Activated CD4-positive, CD25-positive, alpha-beta regulatory T cell treated with anti-CD3 and anti-CD28 coated beads, Interleukin-2, amount 50 U/mL, for 24 hours (primary cell): ENCODE measurements at regions not wholly inside any gene's neighbourhood (a gene's known extent, or its start where the extent isn't known, plus 50 kb on each side); places are given as distances from the start of the nearest gene placed in this dataset.
"Not testable (repeated sequence)": the region's sequence is repeated elsewhere in the genome, so short reads cannot be mapped to it uniquely, and the experiment has no call there.

Source experiments
- ATAC-seq, 2 donors: fragments of 150-1000 bp; cut with Tn5 transposase; one replicate each; pipeline ENCODE4 v1.10.0; 2021; ENCODE audit warnings: mild to moderate bottlenecking in 1 of 2, moderate library complexity in 1 of 2

DNA sequence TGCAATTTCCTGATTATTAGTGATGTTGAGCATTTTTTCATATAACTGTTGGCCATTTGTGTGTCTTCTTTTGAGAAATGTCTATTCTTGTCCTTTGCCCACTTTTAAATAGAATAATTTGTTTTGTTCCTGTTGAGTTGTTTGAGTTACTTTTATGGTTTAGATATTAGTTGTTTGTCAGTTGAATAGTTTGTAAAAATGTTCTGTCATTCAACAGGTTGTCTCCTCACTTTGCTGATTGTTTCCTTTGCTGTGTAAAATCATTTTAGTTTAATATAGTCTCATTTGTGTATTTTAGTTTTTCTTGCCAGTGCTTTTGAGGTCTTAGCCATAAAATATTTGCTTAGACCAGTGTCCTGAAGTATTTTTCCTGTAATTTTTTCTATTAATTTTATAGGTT lies 181.8 kb upstream of the GLRA2 start:
- no peak for ATAC-seq

DNA sequence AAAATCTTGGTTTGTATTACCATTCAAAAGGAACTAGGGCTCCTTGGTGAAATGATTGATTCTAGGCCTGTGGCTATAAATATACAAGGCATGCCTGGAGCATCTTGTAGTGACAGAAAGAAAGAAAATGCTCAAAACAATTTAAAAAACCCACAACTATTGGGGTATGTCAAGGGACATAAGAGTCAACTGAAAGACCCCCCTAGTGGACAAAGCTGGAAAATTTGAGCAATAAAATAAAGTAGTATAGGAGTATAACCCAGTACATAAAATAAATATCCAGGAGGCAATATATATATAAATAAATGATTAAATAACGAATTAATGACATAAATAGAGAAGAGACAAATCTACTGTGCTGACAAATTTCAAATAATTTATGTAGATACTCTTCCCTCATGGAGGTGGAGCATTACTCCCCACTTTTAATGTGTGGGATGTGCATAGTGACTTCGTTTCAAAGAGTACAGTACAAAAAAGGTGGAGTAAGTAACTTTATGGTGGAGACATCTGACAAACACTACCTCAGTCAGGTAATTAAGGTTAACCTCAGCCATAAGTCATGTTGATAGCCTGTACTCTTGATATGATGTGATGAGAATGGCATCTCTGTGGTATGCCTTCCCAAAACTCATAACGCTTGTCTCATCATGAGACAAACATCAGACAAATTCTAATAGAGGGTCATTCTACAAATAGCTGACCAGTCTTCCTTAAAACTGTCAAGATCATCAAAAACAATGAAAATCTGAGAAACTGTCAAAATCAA lies 185.0 kb upstream of the GLRA2 start:
- ATAC-seq = no peak

DNA sequence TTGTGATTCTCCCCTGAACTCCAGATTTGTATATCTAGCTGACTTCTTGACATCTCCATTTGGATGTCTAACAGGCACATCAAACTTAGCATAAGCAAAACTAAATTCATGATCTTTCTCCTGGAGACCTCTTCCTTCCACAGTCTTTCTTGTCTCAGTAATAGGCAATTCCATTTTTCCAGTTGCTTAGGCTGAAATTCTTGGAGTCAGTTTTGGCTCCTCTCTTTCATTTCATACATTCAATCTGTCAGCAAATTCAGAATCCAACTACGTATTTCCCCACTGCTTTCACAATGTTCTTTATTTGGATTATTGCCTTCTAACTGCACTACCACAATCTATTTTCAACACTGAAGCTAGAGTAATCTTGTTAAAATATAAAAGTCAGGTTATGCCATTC lies 219.9 kb upstream of the GLRA2 start:
- no peak for ATAC-seq

DNA sequence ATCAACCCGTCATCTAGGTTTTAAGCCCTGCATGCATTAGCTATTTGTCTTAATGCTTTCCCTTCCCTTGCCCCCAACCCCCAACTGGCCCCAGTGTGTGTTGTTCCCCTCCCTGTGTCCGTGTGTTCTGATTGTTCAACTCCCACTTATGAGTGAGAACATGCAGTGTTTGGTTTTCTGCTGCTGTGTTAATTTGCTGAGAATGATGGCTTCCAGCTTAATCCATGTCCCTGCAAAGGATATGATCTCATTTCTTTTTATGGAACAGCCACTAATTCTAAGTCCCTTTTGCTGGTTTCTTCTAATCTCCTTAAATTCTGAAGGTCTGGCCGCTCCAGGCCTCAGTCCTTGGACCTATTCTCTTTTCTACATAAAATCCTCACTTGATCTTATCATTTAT lies 220.4 kb upstream of the GLRA2 start:
- not testable (repeated sequence) for ATAC-seq

DNA sequence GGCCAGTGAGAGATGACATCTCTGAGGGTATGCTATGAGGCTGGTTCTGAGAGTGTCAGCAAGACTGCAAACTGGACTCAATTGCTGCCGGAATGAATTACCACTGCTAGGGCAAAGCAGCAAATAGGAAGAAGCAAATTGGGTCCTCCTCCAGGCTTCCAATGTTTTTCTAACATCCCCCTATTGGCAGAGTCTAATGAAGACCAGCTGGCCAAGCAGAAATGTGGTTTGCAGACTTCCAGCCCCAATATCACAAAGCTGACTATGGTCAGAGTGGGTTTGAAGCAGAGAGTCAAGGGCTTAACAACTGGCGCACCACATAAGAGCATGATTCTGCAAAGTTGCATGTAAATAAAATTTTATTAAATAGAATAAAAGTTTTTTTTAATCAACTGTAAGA lies 225.4 kb upstream of the GLRA2 start:
- ATAC-seq = no peak

DNA sequence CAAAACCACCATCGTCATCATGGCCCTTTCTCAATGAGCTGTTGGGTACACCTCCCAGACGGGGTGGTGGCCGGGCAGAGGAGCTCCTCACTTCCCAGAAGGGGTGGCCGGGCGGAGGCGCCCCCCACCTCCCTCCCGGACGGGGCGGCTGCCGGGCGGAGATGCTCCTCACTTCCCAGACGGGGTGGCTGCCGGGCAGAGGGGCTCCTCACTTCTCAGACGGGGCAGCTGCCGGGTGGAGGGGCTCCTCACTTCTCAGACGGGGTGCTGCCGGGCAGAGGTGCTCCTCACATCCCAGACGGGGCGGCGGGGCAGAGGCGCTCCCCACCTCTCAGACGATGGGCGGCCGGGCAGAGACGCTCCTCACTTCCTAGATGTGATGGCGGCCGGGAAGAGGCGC lies 226.8 kb upstream of the GLRA2 start:
- ATAC-seq = not testable (repeated sequence)

DNA sequence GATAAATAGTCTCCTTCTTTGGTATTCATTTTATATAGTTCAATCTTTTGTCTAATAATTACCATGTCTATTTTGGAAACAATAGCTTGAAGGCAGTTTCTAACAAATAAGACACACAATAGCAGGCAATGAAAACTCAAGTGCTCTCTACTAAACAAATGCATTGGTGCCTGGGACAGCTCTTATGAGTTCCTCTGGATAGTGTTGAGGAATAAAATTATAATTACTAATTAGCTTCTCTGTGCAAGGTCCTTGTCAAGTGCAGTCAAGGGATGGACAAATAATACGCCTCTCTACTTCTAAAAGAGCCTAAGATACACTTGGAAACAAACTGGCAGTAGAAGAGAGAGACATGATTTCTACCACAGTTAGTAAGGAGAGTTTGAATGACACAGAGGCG lies 229.0 kb upstream of the GLRA2 start:
- ATAC-seq = no peak

DNA sequence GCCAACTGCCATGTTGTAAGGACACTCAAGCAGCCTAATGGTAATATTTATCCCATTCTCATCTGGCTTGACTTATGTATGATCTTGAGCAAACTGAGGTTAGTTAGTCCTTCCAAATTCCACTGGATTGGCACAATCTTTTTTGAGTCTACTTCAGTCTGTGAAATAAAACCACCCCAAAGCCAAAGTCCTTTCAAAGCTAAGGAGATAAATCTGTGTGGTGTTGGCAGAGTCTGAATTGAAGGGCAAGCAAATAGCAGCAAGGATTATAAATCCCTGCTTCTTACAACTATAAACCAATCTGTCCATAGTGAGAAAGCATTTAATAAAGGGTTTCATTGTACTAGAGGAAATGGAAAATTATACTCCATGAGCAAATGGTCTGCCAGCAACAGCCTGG lies 233.9 kb upstream of the GLRA2 start:
- no peak for ATAC-seq

DNA sequence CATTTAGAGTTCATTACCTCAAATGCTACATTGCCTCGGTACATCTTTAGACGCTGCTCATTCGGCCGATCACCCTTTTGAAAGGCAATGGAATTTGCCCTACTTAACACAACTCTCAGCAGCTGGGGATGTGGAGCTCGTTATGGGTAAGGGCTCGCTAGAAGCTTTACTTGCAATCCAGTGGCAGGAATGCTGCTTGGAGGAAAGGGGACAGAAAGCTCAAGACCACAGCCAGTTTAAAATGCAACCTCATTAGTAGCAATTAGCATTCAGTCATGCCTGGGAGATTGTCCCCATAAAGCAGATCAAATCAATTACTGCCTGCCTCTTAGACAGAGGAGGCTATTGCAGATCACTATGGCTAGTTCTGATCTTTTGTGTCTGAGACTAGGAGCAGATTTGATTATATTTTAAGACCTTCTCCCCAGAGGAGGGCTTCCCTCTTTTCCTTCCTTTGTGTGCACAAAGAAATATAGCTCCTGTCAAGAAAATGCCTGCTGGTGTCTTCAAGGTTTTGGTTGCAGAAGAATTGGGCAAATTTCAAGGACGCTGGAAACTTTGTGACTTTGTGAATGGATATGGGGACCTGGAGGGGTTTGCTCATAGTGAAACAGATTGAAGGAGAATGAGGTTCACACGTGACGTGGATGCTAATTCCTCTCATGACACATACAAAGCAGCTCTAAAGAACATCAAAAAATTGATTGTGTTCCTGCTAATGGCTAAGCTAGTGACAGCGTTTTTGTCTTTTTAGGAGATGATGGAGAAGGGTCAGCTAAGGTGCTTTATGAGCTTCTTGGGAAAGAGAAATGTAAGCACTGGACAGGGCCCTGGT lies 237.5 kb upstream of the GLRA2 start:
- no peak for ATAC-seq

DNA sequence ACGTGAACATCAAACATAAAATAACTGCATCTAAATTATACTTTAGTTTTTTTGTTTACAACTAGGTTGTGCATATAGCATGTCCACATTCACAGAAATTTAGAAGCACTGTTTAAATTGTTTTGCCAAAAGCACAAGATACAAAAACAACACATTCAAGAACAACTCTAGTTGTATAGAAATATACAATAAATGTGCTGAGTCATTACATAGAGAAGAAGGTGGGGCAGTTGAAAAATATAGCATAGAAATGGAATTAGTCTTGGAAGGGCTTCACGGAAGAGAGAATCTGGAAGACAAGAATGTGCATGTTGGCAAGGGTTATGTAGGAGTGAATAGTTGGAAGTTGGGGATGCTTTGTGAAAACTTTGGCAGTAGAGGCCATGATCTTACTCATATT lies 239.0 kb upstream of the GLRA2 start:
- no peak for ATAC-seq

DNA sequence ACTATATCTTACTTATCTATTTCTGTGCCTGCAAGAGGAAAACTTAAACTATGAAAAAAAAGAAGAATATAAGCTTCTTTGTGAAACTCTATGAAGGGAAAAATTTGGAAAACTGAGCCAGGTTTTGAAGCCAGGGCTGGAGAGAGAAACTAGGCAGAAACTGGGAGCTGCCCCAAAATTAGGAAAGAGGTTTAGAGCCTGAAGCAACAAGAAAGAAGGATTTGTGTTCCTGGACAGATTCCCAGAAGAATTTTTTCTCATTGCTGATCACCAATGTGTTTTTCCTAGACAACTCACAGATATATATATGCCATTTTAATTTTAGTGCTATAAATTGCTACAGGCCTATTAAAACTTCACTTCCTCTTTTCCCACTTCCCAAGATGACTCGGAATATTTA lies 245.0 kb upstream of the GEMIN8 start:
- no peak for ATAC-seq

DNA sequence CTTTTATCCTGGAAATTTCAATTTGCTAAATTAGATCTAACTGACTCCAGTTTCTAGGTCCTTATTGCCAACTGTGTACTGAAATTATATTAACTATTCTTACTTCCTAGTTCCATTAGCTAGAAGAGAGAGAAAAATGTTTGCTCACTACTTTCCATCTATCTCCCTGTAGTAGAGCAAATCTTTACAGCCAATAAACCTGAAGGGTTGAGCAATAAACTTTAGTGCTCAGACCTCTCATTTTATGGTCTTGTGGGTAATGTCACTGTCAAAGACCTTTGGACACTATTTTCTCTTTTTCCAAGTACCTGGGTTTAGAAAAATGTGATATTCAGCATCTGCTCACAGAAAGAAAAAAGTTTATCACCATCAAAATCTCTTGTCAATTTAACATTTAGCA lies 237.5 kb upstream of the GEMIN8 start:
- ATAC-seq = no peak

DNA sequence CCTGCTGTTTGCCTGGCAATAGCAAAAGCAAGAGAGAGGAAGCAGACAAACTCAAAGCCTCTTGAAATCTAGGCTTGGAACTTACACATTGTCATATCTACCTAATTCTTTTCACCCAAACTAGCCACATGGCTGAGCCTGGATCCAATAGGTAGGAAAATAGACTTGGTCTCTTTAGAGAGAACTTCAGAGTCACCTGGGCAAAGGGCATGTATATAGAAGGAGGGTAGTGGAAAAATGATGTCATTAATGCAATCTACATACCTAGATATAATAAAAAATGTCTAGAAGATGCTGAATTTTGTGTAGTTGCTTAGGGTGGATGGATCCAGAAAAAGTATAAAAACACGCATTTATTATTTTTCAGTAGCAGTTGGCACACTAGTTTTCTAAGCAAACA lies 237.0 kb upstream of the GEMIN8 start:
- ATAC-seq = no peak

DNA sequence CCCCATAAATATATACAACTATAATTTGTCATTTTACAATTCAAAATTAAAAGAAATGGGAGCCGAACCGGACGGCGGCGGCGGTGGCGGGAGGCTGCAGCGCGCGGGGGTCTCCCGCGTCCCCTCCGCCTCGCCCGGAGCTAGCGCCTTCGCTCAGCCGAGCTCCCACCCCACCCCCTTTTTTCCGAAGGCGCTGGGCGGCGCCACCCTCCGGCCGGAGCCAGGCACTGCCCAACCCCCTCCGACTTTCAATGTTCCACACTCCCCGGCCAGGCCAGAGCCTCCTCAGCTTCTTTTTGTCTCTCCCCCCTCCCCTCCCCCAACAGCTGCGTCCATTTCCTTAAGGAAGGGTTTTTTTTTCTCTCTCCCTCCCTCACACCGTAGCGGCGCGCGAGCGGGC lies 214.1 kb upstream of the GEMIN8 start:
- no peak for ATAC-seq

DNA sequence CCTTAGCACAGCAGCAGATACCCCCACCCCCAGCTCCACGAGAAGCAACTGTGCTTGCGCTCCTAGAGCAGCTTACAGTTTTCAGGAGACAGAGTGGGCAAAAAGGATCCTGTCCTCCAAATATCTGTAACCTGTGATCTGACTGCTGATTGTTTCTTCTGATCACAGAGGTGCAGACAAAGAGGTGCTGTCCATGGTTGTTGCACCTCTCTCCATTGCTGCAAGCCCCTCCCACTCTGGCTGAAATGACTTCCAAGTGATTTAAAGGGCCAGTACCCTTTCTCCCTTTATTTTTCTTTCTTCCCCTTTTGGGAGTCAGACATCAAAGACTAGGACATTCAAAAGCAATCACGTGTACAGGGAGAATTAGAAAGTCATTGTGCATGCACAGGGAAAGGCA lies 205.3 kb upstream of the GEMIN8 start:
- ATAC-seq = no peak

DNA sequence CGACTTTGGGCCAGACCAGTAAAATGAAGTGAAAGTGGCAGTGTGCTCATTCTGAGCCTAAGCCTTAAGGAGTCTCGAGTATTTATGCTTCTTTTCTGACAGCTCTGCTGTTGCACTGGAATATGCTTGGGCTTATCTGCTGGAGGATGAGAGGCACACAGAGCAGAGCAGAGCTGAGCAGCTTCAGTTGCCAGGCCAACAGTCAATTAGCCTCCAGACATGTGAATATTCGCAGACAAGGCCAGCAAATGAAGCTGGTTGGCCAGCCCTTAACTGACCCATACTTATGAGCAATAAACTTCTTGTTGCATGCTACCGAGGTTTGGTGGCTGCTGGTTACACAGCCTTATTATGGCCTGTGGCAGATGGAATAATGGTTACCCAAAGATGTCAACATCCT lies 203.0 kb upstream of the GEMIN8 start:
- ATAC-seq = no peak

DNA sequence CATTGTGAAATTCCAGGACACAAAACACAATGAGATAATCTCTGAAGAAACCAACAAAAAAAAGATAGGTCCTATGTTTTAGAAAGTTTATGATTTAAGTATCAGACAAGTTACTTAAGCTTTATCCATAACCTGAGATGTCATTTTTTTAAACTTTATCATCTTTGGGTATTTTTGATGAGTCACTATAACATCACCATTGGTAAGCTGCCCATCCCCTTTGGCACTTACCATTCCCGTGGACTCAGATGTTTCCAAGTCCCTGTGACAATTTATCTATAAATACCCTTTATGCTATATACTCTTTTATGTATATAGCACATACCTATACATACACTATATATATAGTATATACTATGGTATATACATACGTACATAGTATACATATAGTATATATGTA lies 198.9 kb upstream of the GEMIN8 start:
- no peak for ATAC-seq

DNA sequence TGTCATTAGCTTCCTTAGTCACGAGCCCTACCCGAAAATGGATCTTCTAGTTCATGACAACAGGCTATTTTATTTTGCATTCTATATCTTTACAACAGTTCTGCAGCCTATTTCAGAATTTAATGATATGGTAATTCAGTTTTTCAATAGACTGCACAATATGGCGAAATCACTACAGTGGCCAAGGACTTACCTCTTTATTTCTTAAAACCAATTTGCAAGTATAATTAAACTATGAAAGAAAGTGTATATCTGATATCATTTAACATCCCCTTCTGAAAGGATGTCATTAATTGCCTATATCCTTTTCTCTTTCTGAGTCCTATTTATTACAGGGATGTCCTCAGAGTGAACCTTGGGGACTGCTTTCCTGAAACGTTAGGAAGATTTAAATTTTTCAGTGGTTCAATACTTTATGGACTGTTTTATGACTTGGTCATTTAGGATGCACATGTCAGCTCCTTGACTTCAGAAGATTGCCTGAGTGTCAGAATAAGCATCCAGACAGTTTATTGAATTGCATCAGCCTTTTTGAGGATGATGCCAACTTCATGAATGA lies 190.8 kb upstream of the GEMIN8 start:
- no peak for ATAC-seq

DNA sequence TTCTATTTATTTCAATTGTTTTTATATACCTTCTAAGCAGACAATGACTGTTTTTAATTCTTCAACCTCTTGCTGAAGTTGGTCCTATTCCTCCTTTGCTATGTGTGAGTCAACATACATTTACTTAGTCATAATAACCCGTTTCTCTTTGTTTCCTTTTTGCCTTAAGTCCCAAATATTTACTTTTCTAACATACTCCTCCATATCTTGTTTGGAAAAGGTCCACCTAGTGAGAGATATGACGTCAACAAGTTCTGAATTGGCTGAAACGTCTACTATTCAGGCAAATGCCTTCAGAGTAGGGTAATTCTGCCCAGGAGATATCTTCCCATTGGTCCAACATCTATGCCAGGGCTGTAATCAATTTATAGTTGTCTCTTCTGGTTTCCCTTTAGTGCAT lies 179.3 kb upstream of the GEMIN8 start:
- no peak for ATAC-seq

DNA sequence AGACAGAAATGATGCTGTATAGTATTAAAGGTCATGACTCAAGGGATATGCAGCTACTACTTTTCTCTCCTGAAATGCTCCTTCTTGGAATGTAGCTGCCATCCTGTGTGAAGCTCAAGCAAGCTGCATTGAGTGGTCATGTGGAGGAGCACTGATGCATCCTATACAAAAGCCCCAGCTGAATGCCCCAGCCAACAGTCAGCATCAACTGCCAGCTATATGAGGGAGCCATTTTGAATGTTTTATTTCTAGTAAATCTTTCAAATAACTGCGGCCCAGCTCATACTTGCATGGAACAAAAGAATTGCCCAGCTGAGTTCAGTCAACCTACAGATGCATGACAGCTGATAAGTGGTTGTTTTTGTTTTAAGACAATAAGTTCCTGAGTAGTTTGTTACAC lies 165.0 kb upstream of the GEMIN8 start:
- ATAC-seq = no peak

DNA sequence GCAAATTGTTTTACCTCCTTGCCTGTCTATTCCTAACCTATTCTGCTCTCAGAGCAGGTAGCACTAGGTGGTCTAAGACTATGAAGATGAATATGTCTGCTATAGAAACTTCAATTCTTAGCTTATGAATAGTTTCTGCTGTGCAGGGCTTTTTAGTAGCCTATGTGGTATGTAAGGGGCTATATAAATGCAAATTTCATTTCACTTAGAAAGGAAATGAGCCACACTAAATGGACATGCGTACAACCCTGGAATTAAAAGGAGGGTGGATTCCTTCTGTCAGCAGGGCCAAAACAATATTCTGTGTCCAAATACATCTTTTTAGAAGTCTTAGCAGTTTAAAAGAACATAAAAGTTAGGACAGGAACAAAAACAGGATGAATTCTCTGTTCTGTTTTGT lies 163.9 kb upstream of the GEMIN8 start:
- ATAC-seq = no peak

DNA sequence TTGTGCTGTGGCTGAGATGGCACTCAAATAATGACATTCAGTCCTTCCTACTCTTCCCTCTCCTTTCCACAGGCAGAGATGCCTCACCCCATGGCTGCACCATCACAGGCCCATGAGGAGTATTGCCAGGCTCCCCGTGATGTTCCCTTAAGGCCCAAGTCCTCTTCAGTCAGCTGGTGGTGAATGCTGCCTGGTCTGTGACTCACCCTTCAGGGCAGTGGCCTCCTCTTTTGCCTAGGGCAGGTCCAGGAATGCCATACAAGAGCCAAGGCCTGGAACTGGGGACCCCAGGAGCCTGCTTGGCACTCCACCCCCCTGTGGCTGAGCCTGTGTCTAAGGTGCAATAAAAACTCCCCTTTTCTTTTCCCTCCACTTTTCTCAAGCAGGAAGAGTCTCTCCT lies 144.2 kb upstream of the GEMIN8 start:
- ATAC-seq = no peak

DNA sequence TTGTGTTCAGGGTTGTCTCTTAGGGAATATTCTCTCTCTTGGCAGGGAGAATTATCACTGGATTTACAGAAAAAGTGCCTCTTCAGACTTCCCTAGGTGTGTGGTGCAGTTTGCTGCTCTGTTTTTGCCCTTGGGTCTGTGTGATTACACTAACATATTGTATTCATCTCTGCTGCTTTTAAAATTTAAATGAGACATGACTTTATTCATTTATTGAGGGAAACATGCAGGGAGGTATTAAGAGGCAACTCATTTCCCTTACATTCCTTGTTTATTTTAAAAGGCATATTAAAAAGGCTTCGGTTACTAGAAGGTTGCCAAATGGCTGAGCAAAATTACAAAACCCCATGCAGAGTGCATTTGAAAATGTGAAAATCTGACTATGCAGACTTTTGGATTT lies 135.1 kb upstream of the GEMIN8 start:
- no peak for ATAC-seq

DNA sequence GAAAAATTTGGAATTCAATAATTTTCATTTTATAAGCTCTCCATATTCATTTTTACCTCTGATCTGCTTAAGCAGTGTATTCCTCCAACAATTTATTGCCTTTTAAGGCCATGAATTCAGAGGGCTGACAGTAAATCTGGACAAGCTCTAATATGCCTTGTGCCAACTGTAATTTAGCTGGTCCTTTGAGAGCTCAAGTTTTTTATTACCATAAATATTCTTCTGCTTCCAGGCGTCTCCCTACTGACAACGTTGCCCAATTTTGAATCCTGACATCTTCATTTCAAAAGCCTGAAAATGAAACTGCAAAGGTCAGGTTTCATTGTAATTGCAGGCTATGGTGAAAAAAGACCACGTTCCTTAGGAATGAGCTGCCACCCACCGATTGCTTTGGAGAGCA lies 95.8 kb upstream of the GEMIN8 start:
- no peak for ATAC-seq
